T47D (cell line): ENCODE measurements at regions not wholly inside any gene's neighbourhood (a gene's known extent, or its start where the extent isn't known, plus 50 kb on each side); places are given as distances from the start of the nearest gene placed in this dataset.

Experiments
- DNase-seq, 2 experiments: peaks; one replicate each; pipeline versions ENCODE4 v3.0.0 to v3.0.0-alpha.2; 2011 to 2012; ENCODE audit warnings: low read depth in 1 of 2, low spot score in 1 of 2
- JUND ChIP-seq: IDR thresholded peaks from 2 replicates; pipeline ENCODE4 v1.6.1; 2012; ENCODE audit warnings: low read depth
- in situ Hi-C: cut with HindIII; loops from 2 replicates; pipeline ENCODE4 v1.10.0; 2016; ENCODE audit warnings: low sequenced_read_pairs, low pct_unique_long_range_greater_than_20kb

DNA sequence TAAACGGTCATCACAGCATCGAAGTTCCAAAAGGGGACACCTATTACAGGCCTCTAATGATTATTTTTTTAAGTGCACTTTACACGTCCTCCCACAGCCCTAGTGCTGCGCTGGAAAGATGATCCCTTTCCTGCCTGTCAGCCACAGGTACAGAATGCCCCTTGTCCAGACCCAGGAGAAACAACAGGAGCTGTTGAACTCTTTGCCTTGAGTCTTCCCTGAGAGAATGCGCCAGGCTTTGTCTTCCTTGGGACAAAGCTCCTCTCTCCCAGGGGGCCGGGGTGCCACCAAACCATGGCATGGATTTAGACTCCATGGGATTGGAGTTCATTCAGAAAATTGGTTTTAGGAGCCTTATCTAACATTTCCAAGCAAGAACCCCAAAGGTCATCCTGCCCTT lies 319.0 kb upstream of the SOX11 start:
- no peak for TF ChIP-seq JUND
- peak in 1 of 2 experiments; percentile 6 for DNase-seq
- in situ Hi-C loops = no loop called here

DNA sequence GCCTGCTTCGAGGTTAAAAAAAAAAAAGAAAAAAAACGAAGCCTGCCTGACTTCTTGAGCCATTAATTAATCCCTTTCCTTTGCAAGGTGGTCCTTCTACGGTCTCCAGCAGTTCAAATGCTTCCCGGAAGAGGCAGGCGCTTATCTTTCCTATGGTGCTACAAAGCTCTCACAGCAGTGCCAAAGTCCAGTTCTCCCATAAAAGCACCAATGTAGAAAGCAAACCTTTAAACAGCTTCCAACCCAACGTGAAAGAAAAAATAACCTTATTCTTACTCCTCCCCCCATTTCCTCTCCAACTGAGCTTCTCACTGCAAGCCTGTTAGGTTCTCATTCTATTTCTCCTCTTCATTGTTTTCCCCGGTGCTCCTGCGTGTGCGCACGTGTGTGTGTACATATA lies 317.4 kb upstream of the SOX11 start:
- no peak for DNase-seq
- in situ Hi-C loops = no loop called here
- TF ChIP-seq JUND = no peak

DNA sequence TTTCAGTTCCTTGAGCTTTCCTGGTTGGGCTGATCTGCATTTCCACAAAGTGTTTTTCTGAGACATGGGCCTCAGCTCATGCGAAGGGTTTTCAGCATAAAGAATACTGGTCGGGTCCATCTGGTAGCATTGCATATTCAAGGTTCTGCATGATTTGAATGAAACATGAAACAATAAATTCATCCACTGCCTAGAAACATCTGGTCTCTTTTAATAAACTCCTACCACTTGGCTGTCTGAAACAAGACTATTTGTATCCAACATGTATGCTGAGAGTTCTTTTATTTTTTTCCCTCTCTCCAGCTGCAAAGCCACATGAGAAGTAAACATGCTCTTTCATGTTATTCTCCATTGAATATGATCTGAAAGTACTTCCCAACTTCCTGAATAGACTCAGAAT lies 314.9 kb upstream of the SOX11 start:
- in situ Hi-C loops = no loop called here
- no peak for DNase-seq
- no peak for TF ChIP-seq JUND

DNA sequence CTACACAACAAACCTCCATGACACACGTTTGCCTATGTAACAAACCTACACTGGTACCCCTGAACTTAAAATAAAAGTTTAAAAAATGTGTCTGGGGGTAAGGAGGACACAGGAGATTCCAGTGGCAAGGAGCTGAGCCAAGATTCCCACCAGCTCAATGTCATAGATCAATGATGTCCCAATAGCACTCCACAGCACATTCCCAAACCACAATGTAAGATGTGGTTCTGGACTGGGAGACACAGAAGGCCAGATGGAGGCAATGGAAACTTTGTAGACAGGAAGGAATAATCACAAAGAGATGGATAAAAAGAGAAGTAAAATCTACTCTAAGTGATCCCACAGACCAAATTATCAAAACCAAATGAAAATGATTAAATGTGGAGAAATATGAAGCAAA lies 312.4 kb upstream of the SOX11 start:
- DNase-seq = no peak
- in situ Hi-C loops = no loop called here
- no peak for TF ChIP-seq JUND

DNA sequence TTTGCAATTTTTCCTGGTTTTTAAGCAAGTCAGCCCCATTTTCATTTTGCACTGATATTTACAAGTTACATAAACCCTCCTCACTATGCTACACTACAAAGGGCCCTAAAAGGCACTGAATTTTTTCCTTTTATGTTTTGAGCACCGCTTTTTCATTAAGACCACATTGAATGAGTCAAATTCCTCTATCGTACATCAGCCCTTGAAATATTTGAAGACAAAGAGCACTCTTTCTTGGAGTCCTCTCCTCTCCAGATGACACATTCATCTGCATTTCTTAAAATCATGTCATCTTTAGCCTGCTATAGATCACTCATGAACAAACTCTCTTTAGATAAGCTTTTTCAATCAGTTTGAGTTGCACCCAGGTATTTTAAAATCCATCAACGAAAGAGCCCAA lies 306.6 kb upstream of the SOX11 start:
- DNase-seq = no peak
- no peak for TF ChIP-seq JUND
- in situ Hi-C loops = no loop called here

DNA sequence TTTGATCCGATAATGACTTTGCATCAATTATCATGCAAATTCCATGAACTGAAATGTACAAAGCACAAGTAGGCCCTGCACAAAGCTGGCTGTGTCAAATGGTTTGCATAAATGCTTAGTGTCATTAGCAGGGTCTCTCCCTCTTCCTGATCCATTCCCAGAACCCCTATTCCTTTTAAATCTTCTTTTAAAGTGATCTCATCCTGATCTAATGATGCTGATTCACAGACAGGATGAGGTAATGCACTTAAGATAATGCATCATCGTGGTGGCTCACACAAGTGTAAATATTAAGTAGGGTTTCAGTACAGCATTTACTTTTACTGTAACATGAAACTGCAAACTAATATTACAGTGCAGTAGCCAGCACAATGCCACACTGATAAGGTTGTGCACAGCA lies 304.8 kb upstream of the SOX11 start:
- in situ Hi-C loops = no loop called here
- no peak for DNase-seq
- no peak for TF ChIP-seq JUND

DNA sequence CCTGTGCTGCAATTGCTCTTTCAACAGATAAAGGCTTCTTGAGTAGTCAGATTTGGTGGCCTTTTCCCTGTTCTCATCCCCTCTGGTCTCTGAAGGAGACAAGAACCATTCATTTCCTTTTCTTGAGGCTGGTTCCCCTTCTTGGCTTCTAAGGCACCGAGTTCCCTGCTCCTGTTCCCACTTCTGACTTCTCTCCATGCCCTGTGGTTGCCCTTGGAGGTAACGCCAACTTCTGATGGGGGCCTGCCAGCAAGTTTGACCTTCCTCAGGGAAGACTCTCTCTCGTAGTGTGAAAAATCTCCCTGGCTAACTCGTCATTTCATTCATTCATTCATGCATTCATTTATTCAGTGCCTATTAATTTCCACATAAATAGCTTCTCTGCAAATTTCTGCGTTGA lies 302.4 kb upstream of the SOX11 start:
- in situ Hi-C loops = no loop called here
- DNase-seq = no peak
- TF ChIP-seq JUND = no peak

DNA sequence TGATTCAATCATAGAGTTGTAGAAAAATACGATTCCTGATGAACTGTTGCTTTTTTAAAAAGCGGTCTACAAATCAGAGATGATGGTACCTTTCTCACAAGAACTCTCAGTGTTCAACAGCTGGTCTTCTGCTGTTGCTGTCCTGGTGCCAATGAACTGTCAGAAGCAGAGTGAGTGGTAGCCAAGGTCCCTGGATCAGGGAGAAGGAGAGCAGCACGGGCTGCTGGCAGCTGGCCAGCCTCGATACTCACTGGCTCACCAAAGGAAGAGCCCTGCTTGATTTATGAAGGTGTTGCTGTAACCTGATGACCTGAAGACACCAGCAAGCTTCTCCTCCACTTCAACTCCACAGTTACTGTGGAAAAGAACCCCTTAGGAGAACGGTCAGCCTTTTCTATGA lies 300.8 kb upstream of the SOX11 start:
- no peak for DNase-seq
- TF ChIP-seq JUND = no peak
- in situ Hi-C loops = no loop called here

DNA sequence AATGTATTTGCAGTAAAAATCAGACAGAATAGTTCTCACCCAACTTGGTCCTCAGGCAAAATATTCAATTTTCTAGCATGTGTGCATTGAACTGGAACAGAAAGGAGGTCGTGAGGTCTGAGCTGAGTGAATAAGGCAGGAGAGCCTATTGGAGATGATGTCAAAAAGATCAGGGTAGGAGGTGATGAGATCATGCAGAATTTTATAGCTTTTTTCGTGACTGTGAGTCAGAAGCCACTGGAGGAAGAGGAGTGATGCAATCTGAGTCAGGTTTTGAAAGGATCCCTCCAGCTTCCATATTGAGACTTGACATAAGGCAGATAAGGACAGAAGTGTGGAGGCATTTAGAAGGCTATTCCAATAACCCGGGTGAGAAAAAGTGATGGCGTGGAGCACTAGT lies 299.5 kb upstream of the SOX11 start:
- in situ Hi-C loops = no loop called here
- no peak for DNase-seq
- no peak for TF ChIP-seq JUND

DNA sequence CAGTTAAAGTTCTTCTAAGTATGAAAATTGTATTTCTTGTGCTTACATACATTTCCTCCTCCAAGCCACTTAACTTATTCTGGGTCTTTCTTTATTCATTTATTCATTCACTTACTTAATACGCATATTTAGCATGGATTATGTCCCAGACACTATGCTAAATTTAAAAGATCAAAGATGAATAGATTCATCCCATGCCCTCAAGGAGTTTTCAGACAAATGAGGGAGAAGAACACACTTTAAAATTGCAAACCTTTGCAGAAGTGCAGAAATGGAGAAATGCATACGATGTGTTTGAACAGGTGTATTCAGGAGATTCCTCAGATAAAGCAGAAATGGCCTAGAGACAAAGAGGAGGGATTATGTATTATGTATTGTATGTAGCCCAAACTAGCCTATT lies 298.7 kb upstream of the SOX11 start:
- peak in 1 of 2 experiments; percentile 6 for DNase-seq

DNA sequence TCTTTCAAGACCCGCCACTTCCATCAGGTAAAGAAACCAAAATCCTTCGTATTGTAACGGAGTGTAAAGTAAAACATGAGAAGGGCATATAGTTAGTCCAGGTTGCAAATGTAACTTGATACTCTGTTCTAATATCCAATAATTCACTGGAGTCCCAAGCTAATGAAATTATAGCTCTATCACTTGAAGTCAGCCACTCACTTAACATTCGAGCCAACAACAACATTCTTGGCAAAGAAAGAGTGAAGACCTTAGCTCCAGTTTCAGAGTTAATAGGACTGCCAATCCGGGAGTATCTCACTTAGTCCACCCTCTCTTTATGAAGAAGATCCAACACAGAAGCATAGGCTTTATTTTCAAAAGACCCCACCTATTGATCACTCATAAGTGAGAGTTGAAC lies 298.0 kb upstream of the SOX11 start:
- in situ Hi-C loops = no loop called here
- TF ChIP-seq JUND = no peak
- no peak for DNase-seq

More for the DNA sequence above, 298.7 kb upstream of the SOX11 start:
- in situ Hi-C loops = no loop called here
- TF ChIP-seq JUND = no peak

DNA sequence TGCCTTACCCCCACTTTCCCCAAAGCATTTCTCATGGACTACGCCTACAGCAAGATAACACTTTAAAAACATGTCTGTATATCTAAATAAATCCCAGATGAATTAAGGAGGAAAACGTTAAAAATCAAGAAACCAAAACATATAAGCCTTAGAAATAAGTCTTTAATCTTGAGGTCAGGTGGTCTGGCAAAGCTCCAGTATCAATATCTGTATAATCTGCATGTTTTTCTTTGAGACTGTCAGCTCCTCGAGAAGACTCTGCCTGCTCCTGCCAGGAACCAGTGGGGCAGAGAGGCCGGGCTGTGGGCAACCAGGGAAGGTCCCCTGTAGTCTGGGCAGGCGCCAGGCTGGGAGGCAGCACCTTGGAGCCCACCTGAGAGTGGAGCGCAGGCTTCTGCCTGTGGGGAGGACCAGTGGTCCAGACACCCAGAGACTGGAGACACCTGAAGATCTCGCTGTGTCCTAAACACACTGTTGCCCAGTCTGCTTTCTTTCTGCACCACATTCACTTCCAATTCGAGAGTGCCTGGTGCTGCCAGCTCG lies 291.0 kb upstream of the SOX11 start:
- in situ Hi-C loops = no loop called here
- TF ChIP-seq JUND = no peak
- no peak for DNase-seq

DNA sequence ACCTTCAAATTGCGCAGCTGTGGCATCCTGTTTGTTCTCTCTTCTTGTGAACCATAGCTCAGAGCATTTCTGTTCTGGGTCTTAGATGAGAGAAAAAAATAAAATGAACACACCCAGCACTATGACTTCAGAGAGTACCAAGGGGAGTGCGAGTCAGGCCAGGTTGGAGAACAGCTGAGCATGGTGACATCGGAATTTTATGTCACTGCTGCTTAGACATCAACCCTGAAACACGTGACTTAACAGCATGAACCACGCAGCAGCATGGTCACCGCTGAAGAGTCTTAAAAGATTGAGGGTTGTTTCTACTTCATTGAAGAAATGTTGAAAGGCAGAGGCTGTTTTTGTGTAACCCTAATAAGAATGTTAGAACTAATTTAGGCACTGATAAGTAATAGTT lies 288.8 kb upstream of the SOX11 start:
- no peak for TF ChIP-seq JUND
- in situ Hi-C loops = no loop called here
- DNase-seq = no peak

DNA sequence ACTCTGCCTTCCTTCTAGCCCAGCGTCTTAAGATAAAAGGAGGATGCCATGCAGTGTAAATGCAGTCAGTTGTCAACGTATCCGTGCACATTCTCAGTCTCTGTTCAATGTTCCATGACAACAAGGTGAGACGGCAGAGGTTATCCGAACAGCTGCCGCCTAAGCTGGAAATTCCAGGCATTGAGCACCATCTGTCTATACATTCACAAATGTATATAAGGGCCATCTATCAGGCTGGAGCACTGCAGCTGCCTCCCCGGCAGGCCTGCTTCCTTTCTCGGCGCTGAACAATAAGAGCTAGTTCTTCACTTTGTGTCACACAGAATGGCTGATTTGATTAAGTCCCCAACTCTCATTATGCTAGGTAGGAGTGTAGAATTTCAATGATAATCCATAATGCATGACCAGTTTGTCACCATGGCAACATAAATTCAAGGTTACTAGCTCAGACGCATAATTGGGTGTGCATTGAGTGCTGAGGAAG lies 282.2 kb upstream of the SOX11 start:
- DNase-seq = no peak
- TF ChIP-seq JUND = no peak
- in situ Hi-C loops = no loop called here
